H1 (cell line): ENCODE measurements at regions not wholly inside any gene's neighbourhood (a gene's known extent, or its start where the extent isn't known, plus 50 kb on each side); places are given as distances from the start of the nearest gene placed in this dataset.

Experiments used
- CTCF ChIA-PET: fragments of 300-600 bp; sonication (Branson Sonifier 250); formaldehyde crosslinking; loops from one replicate; lab custom pipeline; 2021; ENCODE audit not compliant: partially characterized antibody; lab: Charles Lee
- POLR2A ChIA-PET: fragments of 300-600 bp; sonication (Branson Sonifier 250); formaldehyde crosslinking; loops from one replicate; lab custom pipeline; 2021; ENCODE audit warnings: inconsistent platforms; ENCODE audit not compliant: partially characterized antibody; lab: Charles Lee
- DNase-seq, 2 experiments: peaks; one replicate each; pipeline versions ENCODE4 v3.0.0 to v3.0.0-alpha.2; 2010 to 2022; ENCODE audit warnings: low spot score in 2 of 2, low read depth in 1 of 2, mixed read lengths in 1 of 2
- FAIRE-seq: peaks from 2 replicates; lab custom pipeline; 2011; peaks lifted over from hg19 to GRCh38; lab: Jason Lieb, UNC
- H2AFZ ChIP-seq: 2 replicates; pipeline ENCODE4 v1.8.1; 2012; ENCODE audit warnings: low read length, inconsistent platforms
- H2AK5ac ChIP-seq: 2 replicates; pipeline ENCODE4 v1.6.1; 2013; ENCODE audit warnings: low read depth, low read length
- H2BK120ac ChIP-seq: replicated peaks from 2 replicates; pipeline ENCODE3; 2013; ENCODE audit warnings: low read depth, low read length, inconsistent platforms
- H2BK12ac ChIP-seq: 2 replicates; pipeline ENCODE4 v1.6.1; 2013; ENCODE audit warnings: low read depth, low read length
- H2BK15ac ChIP-seq: 2 replicates; pipeline ENCODE4 v1.6.1; 2013; ENCODE audit warnings: low read length
- H2BK20ac ChIP-seq: 2 replicates; pipeline ENCODE4 v1.6.1; 2013; ENCODE audit warnings: low read length
- H2BK5ac ChIP-seq: 2 replicates; pipeline ENCODE4 v1.6.1; 2013; ENCODE audit warnings: low read depth, low read length
- H3K14ac ChIP-seq: 2 replicates; pipeline ENCODE4 v1.6.1; 2013; ENCODE audit warnings: inconsistent platforms; ENCODE audit not compliant: insufficient read length
- H3K18ac ChIP-seq: 2 replicates; pipeline ENCODE4 v1.6.1; 2013; ENCODE audit warnings: low read length; ENCODE audit errors: extremely low read depth
- H3K23ac ChIP-seq: 2 replicates; pipeline ENCODE4 v1.6.1; 2013; ENCODE audit warnings: inconsistent platforms; ENCODE audit not compliant: insufficient read length
- H3K23me2 ChIP-seq: 2 replicates; pipeline ENCODE4 v1.6.1; 2013; ENCODE audit warnings: low read depth, low read length
- H3K27ac ChIP-seq: 2 replicates; pipeline ENCODE4 v1.6.1; 2011; ENCODE audit warnings: low read depth, low read length, inconsistent platforms
- H3K27me3 ChIP-seq, 4 experiments: replicated peaks in 1 of 4; 1 replicate in 1 of 4; 2 replicates in 3 of 4; pipeline versions ENCODE4 v1.6.1 to v1.8.1; 2011 to 2013; ENCODE audit warnings: low read length in 3 of 4, mild to moderate bottlenecking in 3 of 4, inconsistent platforms in 2 of 4, mixed read lengths in 2 of 4, moderate library complexity in 1 of 4; ENCODE audit not compliant: control insufficient read depth in 3 of 4, insufficient read depth in 3 of 4; ENCODE audit errors: extremely low read depth in 1 of 4
- H3K36me3 ChIP-seq, 4 experiments: 2 replicates each; pipeline versions ENCODE4 v1.6.1 to v1.8.1; 2011 to 2013; ENCODE audit warnings: mild to moderate bottlenecking in 4 of 4, low read length in 3 of 4, moderate library complexity in 2 of 4, control low read depth in 1 of 4, inconsistent platforms in 1 of 4; ENCODE audit not compliant: insufficient read depth in 4 of 4, control insufficient read depth in 2 of 4
- H3K4ac ChIP-seq: replicated peaks from 2 replicates; pipeline ENCODE3; 2013; ENCODE audit warnings: low read length, low read depth, mixed read lengths, inconsistent platforms; ENCODE audit not compliant: insufficient read length
- H3K4me1 ChIP-seq, 4 experiments: replicated peaks in 1 of 4; 1 replicate in 1 of 4; 2 replicates in 3 of 4; pipeline versions ENCODE4 v1.6.1 to v1.8.1; 2011 to 2013; ENCODE audit warnings: low read length in 3 of 4, inconsistent platforms in 2 of 4, mixed read lengths in 1 of 4; ENCODE audit not compliant: insufficient read depth in 4 of 4, control insufficient read depth in 3 of 4
- H3K4me2 ChIP-seq, 2 experiments: 2 replicates each; pipeline versions ENCODE4 v1.6.1 to v1.8.1; 2011 to 2013; ENCODE audit warnings: low read depth in 2 of 2, low read length in 2 of 2, control low read depth in 1 of 2, inconsistent platforms in 1 of 2, mild to moderate bottlenecking in 1 of 2; ENCODE audit not compliant: insufficient read depth in 1 of 2
- H3K4me3 ChIP-seq, 4 experiments: fragments of 200-600, 300-600 bp in 1 of 4; sonication (generic), shearing (Covaris generic), sonication (Bioruptor Twin) in 1 of 4; 2 replicates each; pipeline versions ENCODE4 v1.5.1 to v1.8.1; 2011 to 2016; ENCODE audit warnings: low read length in 4 of 4, low read depth in 3 of 4, control low read depth in 2 of 4, inconsistent platforms in 2 of 4, mild to moderate bottlenecking in 2 of 4, mixed read lengths in 1 of 4, moderate library complexity in 1 of 4; ENCODE audit not compliant: insufficient read depth in 2 of 4; ENCODE audit errors: extremely low read depth in 1 of 4
- H3K56ac ChIP-seq: replicated peaks from 2 replicates; pipeline ENCODE3; 2013; ENCODE audit warnings: low read depth, mild to moderate bottlenecking, mixed read lengths, low read length, inconsistent platforms; ENCODE audit not compliant: insufficient read length
- H3K79me1 ChIP-seq: 2 replicates; pipeline ENCODE4 v1.6.1; 2013; ENCODE audit warnings: low read depth, low read length, control low read depth
- H3K79me2 ChIP-seq, 2 experiments: 2 replicates each; pipeline versions ENCODE4 v1.6.1 to v1.8.1; 2012 to 2013; ENCODE audit warnings: low read length in 2 of 2, mild to moderate bottlenecking in 2 of 2, inconsistent platforms in 1 of 2; ENCODE audit not compliant: insufficient read depth in 2 of 2, control insufficient read depth in 1 of 2
- H3K9ac ChIP-seq, 4 experiments: replicated peaks in 1 of 4; 1 replicate in 1 of 4; 2 replicates in 3 of 4; pipeline versions ENCODE4 v1.6.1 to v1.8.1; 2011 to 2013; ENCODE audit warnings: low read depth in 3 of 4, low read length in 3 of 4, control low read depth in 2 of 4, mild to moderate bottlenecking in 2 of 4, moderate library complexity in 2 of 4, inconsistent platforms in 1 of 4; ENCODE audit errors: extremely low read depth in 1 of 4
- H3K9me3 ChIP-seq, 2 experiments: 2 replicates each; pipeline versions ENCODE4 v1.6.1 to v1.8.1; 2012 to 2013; ENCODE audit warnings: mild to moderate bottlenecking in 2 of 2, moderate library complexity in 2 of 2, control low read depth in 1 of 2, inconsistent platforms in 1 of 2, low read depth in 1 of 2, low read length in 1 of 2, mixed read lengths in 1 of 2; ENCODE audit not compliant: insufficient read depth in 2 of 2
- H4K20me1 ChIP-seq, 2 experiments: replicated peaks in 1 of 2; 2 replicates each; pipeline versions ENCODE3 to v1.8.1; 2011 to 2013; ENCODE audit warnings: inconsistent platforms in 2 of 2, low read length in 2 of 2, mild to moderate bottlenecking in 1 of 2; ENCODE audit not compliant: insufficient read depth in 2 of 2, control insufficient read depth in 1 of 2
- H4K5ac ChIP-seq: 2 replicates; pipeline ENCODE4 v1.6.1; 2013; ENCODE audit warnings: low read length, low read depth, mixed read lengths, inconsistent platforms; ENCODE audit not compliant: insufficient read length
- H4K8ac ChIP-seq: 2 replicates; pipeline ENCODE4 v1.8.0; 2013; ENCODE audit warnings: mild to moderate bottlenecking, moderate library complexity, low read length, inconsistent platforms; ENCODE audit not compliant: insufficient read depth; ENCODE audit errors: extremely low read depth
- H4K91ac ChIP-seq: replicated peaks from 2 replicates; pipeline ENCODE3; 2013; ENCODE audit warnings: low read length, mixed read lengths, inconsistent platforms; ENCODE audit not compliant: insufficient read length
- ASH2L ChIP-seq: fragments of 200-600, 300-600 bp; sonication (generic); IDR thresholded peaks from one replicate; pipeline ENCODE4 v1.7.1; 2017; ENCODE audit warnings: low read length
- BACH1 ChIP-seq: IDR thresholded peaks from 2 replicates; pipeline ENCODE4 v1.6.1; 2012; ENCODE audit warnings: low read length, improper control_type of control experiment
- CBX5 ChIP-seq: fragments of 300-800, 300-1000 bp; sonication (generic); IDR thresholded peaks from 2 replicates; pipeline ENCODE4 v1.7.1; 2016; ENCODE audit warnings: antibody characterized with exemption, low read length, low read depth
- CHD1 ChIP-seq: IDR thresholded peaks from 2 replicates; pipeline ENCODE4 v1.6.1; 2012; ENCODE audit warnings: low read depth, low read length, improper control_type of control experiment
- CREB1 ChIP-seq: IDR thresholded peaks from 2 replicates; pipeline ENCODE4 v1.6.1; 2012; ENCODE audit warnings: inconsistent platforms
- E2F6 ChIP-seq: IDR thresholded peaks from 2 replicates; pipeline ENCODE4 v1.6.1; 2012; ENCODE audit warnings: inconsistent platforms
- EGR1 ChIP-seq: IDR thresholded peaks from 2 replicates; pipeline ENCODE4 v1.6.1; 2011; ENCODE audit warnings: low read depth, low read length, borderline replicate concordance
- FOSL1 ChIP-seq: IDR thresholded peaks from 2 replicates; pipeline ENCODE4 v1.6.1; 2011; ENCODE audit warnings: mild to moderate bottlenecking, low read depth, low read length, moderate library complexity; ENCODE audit not compliant: insufficient read depth
- GABPA ChIP-seq: IDR thresholded peaks from 2 replicates; pipeline ENCODE4 v1.6.1; 2011; ENCODE audit warnings: mild to moderate bottlenecking, low read length, moderate library complexity, borderline replicate concordance; ENCODE audit not compliant: insufficient read depth
- HDAC2 ChIP-seq, 2 experiments: fragments of 300-600 bp in 1 of 2; sonication (generic) in 1 of 2; IDR thresholded peaks; 2 replicates each; pipeline ENCODE4 v1.6.1; 2011 to 2012; ENCODE audit warnings: low read depth in 2 of 2, low read length in 2 of 2, mild to moderate bottlenecking in 2 of 2, moderate library complexity in 2 of 2, borderline replicate concordance in 1 of 2, inconsistent platforms in 1 of 2
- NRF1 ChIP-seq: IDR thresholded peaks from 2 replicates; pipeline ENCODE4 v1.6.1; 2011; ENCODE audit warnings: mild to moderate bottlenecking, low read depth, low read length, improper control_type of control experiment
- SIN3A ChIP-seq, 2 experiments: IDR thresholded peaks in 1 of 2; conservative IDR thresholded peaks in 1 of 2; 2 replicates each; pipeline ENCODE4 v1.6.1; 2011 to 2012; ENCODE audit warnings: low read length in 2 of 2, improper control_type of control experiment in 1 of 2, low read depth in 1 of 2, mild to moderate bottlenecking in 1 of 2
- SIRT6 ChIP-seq: IDR thresholded peaks from one replicate; pipeline ENCODE4 v1.7.1; 2012; ENCODE audit warnings: low read length, inconsistent platforms
- SUZ12 ChIP-seq: fragments of 200-600 bp; sonication (generic); IDR thresholded peaks from 2 replicates; pipeline ENCODE4 v1.6.1; 2012; ENCODE audit warnings: mild to moderate bottlenecking, inconsistent platforms, low read length, moderate library complexity, mixed read lengths
- TBP ChIP-seq: IDR thresholded peaks from 2 replicates; pipeline ENCODE4 v1.6.1; 2011; ENCODE audit warnings: low read depth, low read length, improper control_type of control experiment
- WGBS, 2 experiments: shearing (Covaris generic) in 1 of 2; methylation state at CpG; one replicate each; pipeline versions ENCODE4 v1.1.6 to v1.1.7; 2013 to 2015; ENCODE audit warnings: low lambda C conversion rate in 2 of 2, mixed read lengths in 2 of 2, inconsistent platforms in 1 of 2, low coverage in 1 of 2, missing lambda C conversion rate in 1 of 2; ENCODE audit not compliant: insufficient replicate concordance in 2 of 2, insufficient coverage in 1 of 2, insufficient read length in 1 of 2; ENCODE audit errors: extremely low coverage in 1 of 2, missing lambda C conversion rate in 1 of 2; 5-methylcytosine and 5-hydroxymethylcytosine counted together

- Histone ChIP-seq H3K36me3 (no peaks in the 10 kb centered on the region), H2BK5ac (no peak overlapping the region), H3K4ac (no peak overlapping the region), H3K14ac (no peak overlapping the region), H2BK20ac (no peak overlapping the region), H3K79me2 (no peaks in the 10 kb centered on the region), H3K23ac (no peak overlapping the region), H3K4me1 (peaks cover 0 to 8% (median 3%) of the 10 kb centered on the region in 4 experiments; a peak in 5 of 7 replicates), H3K18ac (no peak overlapping the region), H4K5ac (no peak overlapping the region), H3K9me3 (no peaks in the 10 kb centered on the region), H4K91ac (no peak overlapping the region), H3K4me2 (no peak overlapping the region), H2BK12ac (no peak overlapping the region), H3K79me1 (no peaks in the 10 kb centered on the region), H4K20me1 (no peaks in the 10 kb centered on the region), H2AFZ (no peak overlapping the region), H3K23me2 (no peaks in the 10 kb centered on the region), H3K27me3 (0 out of 7 replicates have a peak, but pooled peaks cover 0 to 3% (median 0%) of the 10 kb centered on the region in 4 experiments), H4K8ac (no peak overlapping the region), H2AK5ac (no peak overlapping the region), H3K9ac (no peak overlapping the region), H3K56ac (no peak overlapping the region), H2BK120ac (no peak overlapping the region), H3K27ac (no peak overlapping the region), H2BK15ac (no peak overlapping the region), H3K4me3 (no peak overlapping the region)
- FAIRE-seq (no peak), DNase-seq (no peak)
- ChIA-PET POLR2A (no interaction called here), CTCF (no interaction called here)
- 89% methylated on average over 8 of the region's 8 CpGs; no CpG with 5 or more reads in 1 of the 2 experiments for WGBS, 2 experiments
- TF ChIP-seq HDAC2 (IDR thresholded peaks at IDR 0.05; ENCODE audit: borderline replicate concordance in 1 of 2, low read depth in 2 of 2, low read length in 2 of 2) (no peak), BACH1 (no peak), SUZ12 (no peak), CREB1 (no peak), NRF1 (no peak), SIRT6 (no peak), ASH2L (no peak), EGR1 (no peak), CBX5 (no peak), TBP (no peak), GABPA (no peak), CHD1 (no peak), FOSL1 (no peak), E2F6 (no peak), SIN3A (conservative IDR thresholded peaks at IDR 0.05 in 1 of 2, IDR thresholded peaks at IDR 0.05 in 1 of 2; ENCODE audit: low read depth in 1 of 2, low read length in 2 of 2) (no peak)
Observed at GRCh38 chr2:8489751-8490150, 192.1 kb upstream of the ID2 start.
